Osteoblast (primary cell): ENCODE measurements at regions not wholly inside any gene's neighbourhood (a gene's known extent, or its start where the extent isn't known, plus 50 kb on each side); places are given as distances from the start of the nearest gene placed in this dataset.
"Not testable (repeated sequence)": the region's sequence is repeated elsewhere in the genome, so short reads cannot be mapped to it uniquely, and the experiment has no call there.

Source experiments
- DNase-seq: peaks from one replicate; pipeline ENCODE4 v3.0.0; 2011; ENCODE audit warnings: low spot score, mixed read lengths; ENCODE audit not compliant: insufficient read length; ENCODE audit errors: missing footprints
- H2AFZ ChIP-seq: 2 replicates; pipeline ENCODE4 v1.6.0; 2011; ENCODE audit warnings: mild to moderate bottlenecking, low read length
- H3K27ac ChIP-seq: 2 replicates; pipeline ENCODE4 v1.5.1; 2011; ENCODE audit warnings: mild to moderate bottlenecking, low read depth, low read length, moderate library complexity
- H3K27me3 ChIP-seq: 2 replicates; pipeline ENCODE4 v1.6.0; 2012; ENCODE audit warnings: mild to moderate bottlenecking, control low read depth, inconsistent platforms, low read length, moderate library complexity; ENCODE audit not compliant: insufficient read depth
- H3K36me3 ChIP-seq: 2 replicates; pipeline ENCODE4 v1.5.1; 2011; ENCODE audit warnings: mild to moderate bottlenecking, low read length, control low read depth, moderate library complexity; ENCODE audit not compliant: insufficient read depth
- H3K4me1 ChIP-seq: 2 replicates; pipeline ENCODE4 v1.5.1; 2011; ENCODE audit warnings: mild to moderate bottlenecking, low read length, control low read depth, moderate library complexity; ENCODE audit not compliant: insufficient read depth
- H3K4me2 ChIP-seq: 2 replicates; pipeline ENCODE4 v1.6.0; 2011; ENCODE audit warnings: mild to moderate bottlenecking, low read length; ENCODE audit not compliant: insufficient read depth
- H3K4me3 ChIP-seq: fragments of 200-600 bp; sonication (generic); 3 replicates; pipeline ENCODE4 v1.5.1; 2012; ENCODE audit warnings: mild to moderate bottlenecking, low read length, inconsistent platforms; ENCODE audit not compliant: insufficient read depth
- H3K79me2 ChIP-seq: 2 replicates; pipeline ENCODE4 v1.6.0; 2012; ENCODE audit warnings: mild to moderate bottlenecking, low read length, control low read depth, inconsistent platforms; ENCODE audit not compliant: insufficient read depth
- H3K9me3 ChIP-seq: 2 replicates; pipeline ENCODE4 v1.5.1; 2011; ENCODE audit warnings: low read depth, low read length, control low read depth
- H4K20me1 ChIP-seq: 2 replicates; pipeline ENCODE4 v1.6.0; 2012; ENCODE audit warnings: mild to moderate bottlenecking, low read length, control low read depth; ENCODE audit not compliant: insufficient read depth
- CTCF ChIP-seq: IDR thresholded peaks from 2 replicates; pipeline ENCODE4 v1.5.1; 2011; ENCODE audit warnings: mild to moderate bottlenecking, low read depth, low read length, moderate library complexity; ENCODE audit errors: extremely low read depth

- no peak overlapping the region for H3K4me2 ChIP-seq
- no peaks in the 10 kb centered on the region for H3K36me3 ChIP-seq
- H3K4me3 ChIP-seq = no peak overlapping the region
- no peak overlapping the region for H2AFZ ChIP-seq
- DNase-seq = no peak
- H3K79me2 ChIP-seq = no peaks in the 10 kb centered on the region
- no peaks in the 10 kb centered on the region for H3K9me3 ChIP-seq
- no peak for TF ChIP-seq CTCF
- H3K27me3 ChIP-seq = no peaks in the 10 kb centered on the region
- H4K20me1 ChIP-seq = no peaks in the 10 kb centered on the region
- H3K4me1 ChIP-seq = peaks cover 22% of the 10 kb centered on the region
- no peak overlapping the region for H3K27ac ChIP-seq
These were observed 164.9 kb upstream of the AGR3 start for GRCh38 chr7:17046666-17047065.

- not testable (repeated sequence) for H4K20me1 ChIP-seq, H3K4me2 ChIP-seq, H3K27me3 ChIP-seq, H3K4me3 ChIP-seq, H3K36me3 ChIP-seq, DNase-seq, H3K4me1 ChIP-seq, H3K27ac ChIP-seq, H2AFZ ChIP-seq, H3K9me3 ChIP-seq, H3K79me2 ChIP-seq
These were observed 171.4 kb upstream of the AGR3 start for GRCh38 chr7:17053164-17053563.

- H2AFZ ChIP-seq = no peak overlapping the region
- H3K36me3 ChIP-seq = no peaks in the 10 kb centered on the region
- H3K27ac ChIP-seq = no peak overlapping the region
- H3K79me2 ChIP-seq = no peaks in the 10 kb centered on the region
- H4K20me1 ChIP-seq = no peaks in the 10 kb centered on the region
- no peaks in the 10 kb centered on the region for H3K9me3 ChIP-seq
- H3K4me1 ChIP-seq = peaks cover 10% of the 10 kb centered on the region
- no peak for DNase-seq
- no peak overlapping the region for H3K4me3 ChIP-seq
- H3K4me2 ChIP-seq = no peak overlapping the region
- H3K27me3 ChIP-seq = no peaks in the 10 kb centered on the region
- TF ChIP-seq CTCF = no peak
These were observed 172.4 kb upstream of the AGR3 start for GRCh38 chr7:17054206-17054605.

- H3K9me3 ChIP-seq = no peaks in the 10 kb centered on the region
- peaks cover 10% of the 10 kb centered on the region for H3K4me1 ChIP-seq
- H3K4me3 ChIP-seq = no peak overlapping the region
- H3K27ac ChIP-seq = no peak overlapping the region
- no peak for DNase-seq
- H4K20me1 ChIP-seq = no peaks in the 10 kb centered on the region
- H3K79me2 ChIP-seq = no peaks in the 10 kb centered on the region
- H2AFZ ChIP-seq = no peak overlapping the region
- H3K27me3 ChIP-seq = no peaks in the 10 kb centered on the region
- H3K4me2 ChIP-seq = no peak overlapping the region
- TF ChIP-seq CTCF = no peak
- no peaks in the 10 kb centered on the region for H3K36me3 ChIP-seq
These were observed 173.1 kb upstream of the AGR3 start for GRCh38 chr7:17054836-17055235.

- no peak for TF ChIP-seq CTCF
- Histone ChIP-seq H3K4me2 (no peak overlapping the region), H3K36me3 (no peaks in the 10 kb centered on the region), H2AFZ (no peak overlapping the region), H3K79me2 (no peaks in the 10 kb centered on the region), H4K20me1 (no peaks in the 10 kb centered on the region), H3K4me3 (no peak overlapping the region), H3K9me3 (no peaks in the 10 kb centered on the region), H3K27me3 (no peaks in the 10 kb centered on the region), H3K4me1 (peaks cover 10% of the 10 kb centered on the region), H3K27ac (no peak overlapping the region)
- no peak for DNase-seq
These were observed 173.8 kb upstream of the AGR3 start for GRCh38 chr7:17055596-17055995.
